ENCODE measurements at regions not wholly inside any gene's neighbourhood (a gene's known extent, or its start where the extent isn't known, plus 50 kb on each side); places are given as distances from the start of the nearest gene placed in this dataset.

DNA sequence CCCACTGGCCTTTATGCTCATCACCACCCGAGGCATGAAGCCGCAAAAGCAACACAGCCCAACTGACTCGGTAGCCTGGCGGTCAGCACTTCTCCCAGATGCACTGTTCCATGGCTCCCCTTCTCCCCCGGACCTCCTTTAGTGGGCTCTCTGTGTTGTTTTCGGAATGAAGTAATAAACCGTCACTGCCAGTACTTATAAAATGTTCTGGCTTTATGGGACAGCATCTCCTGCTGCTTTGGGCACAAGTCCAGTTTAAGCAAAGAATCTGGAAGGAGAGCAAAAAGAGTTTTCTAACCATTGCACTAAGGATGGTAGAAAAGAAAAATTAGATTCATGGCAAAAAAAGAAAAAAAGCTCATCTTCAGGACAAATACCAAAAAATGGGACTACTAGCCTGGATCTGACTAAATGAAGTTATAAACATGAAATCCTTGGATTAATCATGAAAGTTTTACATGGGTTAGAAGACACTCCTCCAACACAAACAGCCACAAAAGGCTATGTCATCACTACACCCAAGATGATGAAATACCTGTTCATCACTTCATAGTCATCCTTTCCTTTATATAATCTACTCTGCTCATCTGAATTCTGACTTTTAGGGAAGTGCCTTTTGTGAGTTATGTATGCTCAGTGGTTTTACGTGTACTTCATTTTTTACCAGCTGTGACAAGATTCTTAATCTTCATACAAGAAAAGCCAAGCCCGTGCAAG is 89.5 kb upstream of the UBE2E2 start:
- H3K27ac ChIP-seq (ENCODE audit: low read depth, low read length, poor library complexity, severe bottlenecking): no peak overlapping the region
- no peaks in the 10 kb centered on the region for H3K36me3 ChIP-seq (ENCODE audit: insufficient read depth, low read length)
- no peaks in the 10 kb centered on the region for H3K9me3 ChIP-seq (ENCODE audit: low read length)
- no peaks in the 10 kb centered on the region for H3K79me2 ChIP-seq (ENCODE audit: insufficient read depth, low read length)
- TF ChIP-seq EZH2 (IDR thresholded peaks at IDR 0.05; ENCODE audit: borderline replicate concordance, low read length) (no peak), CTCF (IDR thresholded peaks at IDR 0.05; ENCODE audit: low read length) (no peak)
- no peak overlapping the region for H3K4me2 ChIP-seq (ENCODE audit: low read length)
- no peak overlapping the region for H2AFZ ChIP-seq (ENCODE audit: low read length)
- no peaks in the 10 kb centered on the region for H3K4me1 ChIP-seq (ENCODE audit: insufficient read depth, low read length, severe bottlenecking)
- H3K9me2 ChIP-seq (ENCODE audit: low read depth, low read length): no peaks in the 10 kb centered on the region
- H3K27me3 ChIP-seq (ENCODE audit: insufficient read depth, low read length): no peaks in the 10 kb centered on the region
- no peak overlapping the region for H3K4me3 ChIP-seq (ENCODE audit: low read depth, low read length, poor library complexity, severe bottlenecking)
- H3F3A ChIP-seq (ENCODE audit: insufficient read depth, low read length): no peaks in the 10 kb centered on the region
- H3K9ac ChIP-seq (ENCODE audit: low read length): no peak overlapping the region
- H4K20me1 ChIP-seq (ENCODE audit: insufficient read depth, low read length): no peaks in the 10 kb centered on the region

DNA sequence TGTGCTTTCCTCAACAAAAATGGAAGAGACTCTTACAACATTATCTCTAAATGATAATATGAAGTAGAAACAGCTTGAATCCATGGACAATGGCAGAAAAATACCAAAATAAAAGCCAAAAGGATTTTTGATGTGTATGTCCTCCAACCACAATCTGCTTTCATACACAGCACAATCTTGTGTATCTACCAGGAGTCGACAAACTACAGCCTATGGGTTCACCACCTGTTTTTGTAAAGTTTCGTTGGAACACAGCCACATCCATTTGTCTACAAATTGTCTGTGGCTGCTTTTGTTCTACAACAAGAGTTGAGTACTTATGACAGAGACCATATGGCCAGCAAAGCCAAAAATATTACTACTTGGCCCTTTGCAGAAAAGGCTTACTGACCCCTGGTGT is 88.7 kb upstream of the UBE2E2 start:
- H3K4me3 ChIP-seq (ENCODE audit: low read depth, low read length, poor library complexity, severe bottlenecking): no peak overlapping the region
- no peaks in the 10 kb centered on the region for H3K27me3 ChIP-seq (ENCODE audit: insufficient read depth, low read length)
- no peaks in the 10 kb centered on the region for H4K20me1 ChIP-seq (ENCODE audit: insufficient read depth, low read length)
- no peaks in the 10 kb centered on the region for H3K79me2 ChIP-seq (ENCODE audit: insufficient read depth, low read length)
- no peaks in the 10 kb centered on the region for H3K9me3 ChIP-seq (ENCODE audit: low read length)
- H3K9ac ChIP-seq (ENCODE audit: low read length): no peak overlapping the region
- no peak overlapping the region for H3K4me2 ChIP-seq (ENCODE audit: low read length)
- H3K27ac ChIP-seq (ENCODE audit: low read depth, low read length, poor library complexity, severe bottlenecking): no peak overlapping the region
- H3K4me1 ChIP-seq (ENCODE audit: insufficient read depth, low read length, severe bottlenecking): no peaks in the 10 kb centered on the region
- TF ChIP-seq EZH2 (IDR thresholded peaks at IDR 0.05; ENCODE audit: borderline replicate concordance, low read length): no peak
- no peak for TF ChIP-seq CTCF (IDR thresholded peaks at IDR 0.05; ENCODE audit: low read length)
- no peaks in the 10 kb centered on the region for H3K36me3 ChIP-seq (ENCODE audit: insufficient read depth, low read length)
- H2AFZ ChIP-seq (ENCODE audit: low read length): no peak overlapping the region
- H3K9me2 ChIP-seq (ENCODE audit: low read depth, low read length): no peaks in the 10 kb centered on the region
- H3F3A ChIP-seq (ENCODE audit: insufficient read depth, low read length): no peaks in the 10 kb centered on the region

GRCh38 chr3:23115171-23115877 is 87.8 kb upstream of the UBE2E2 start:
- no peak overlapping the region for H3K4me3 ChIP-seq (ENCODE audit: low read depth, low read length, poor library complexity, severe bottlenecking)
- H4K20me1 ChIP-seq (ENCODE audit: insufficient read depth, low read length): no peaks in the 10 kb centered on the region
- no peak overlapping the region for H2AFZ ChIP-seq (ENCODE audit: low read length)
- H3K9ac ChIP-seq (ENCODE audit: low read length): no peak overlapping the region
- no peaks in the 10 kb centered on the region for H3K27me3 ChIP-seq (ENCODE audit: insufficient read depth, low read length)
- no peaks in the 10 kb centered on the region for H3K9me3 ChIP-seq (ENCODE audit: low read length)
- H3K4me1 ChIP-seq (ENCODE audit: insufficient read depth, low read length, severe bottlenecking): no peaks in the 10 kb centered on the region
- no peaks in the 10 kb centered on the region for H3K36me3 ChIP-seq (ENCODE audit: insufficient read depth, low read length)
- no peak overlapping the region for H3K27ac ChIP-seq (ENCODE audit: low read depth, low read length, poor library complexity, severe bottlenecking)
- H3K79me2 ChIP-seq (ENCODE audit: insufficient read depth, low read length): no peaks in the 10 kb centered on the region
- no peaks in the 10 kb centered on the region for H3F3A ChIP-seq (ENCODE audit: insufficient read depth, low read length)
- H3K9me2 ChIP-seq (ENCODE audit: low read depth, low read length): no peaks in the 10 kb centered on the region
- H3K4me2 ChIP-seq (ENCODE audit: low read length): no peak overlapping the region
- TF ChIP-seq CTCF (IDR thresholded peaks at IDR 0.05; ENCODE audit: low read length) (no peak), EZH2 (IDR thresholded peaks at IDR 0.05; ENCODE audit: borderline replicate concordance, low read length) (no peak)
